GM06990 (cell line): ENCODE measurements at regions not wholly inside any gene's neighbourhood (a gene's known extent, or its start where the extent isn't known, plus 50 kb on each side); places are given as distances from the start of the nearest gene placed in this dataset.
A peak's percentile ranks its signal among the peaks of the same experiment; 100 is the strongest.
"Not testable (repeated sequence)": the region's sequence is repeated elsewhere in the genome, so short reads cannot be mapped to it uniquely, and the experiment has no call there.

Experiments
- DNase-seq: peaks from one replicate; pipeline ENCODE4 v3.0.0-alpha.2; 2011; ENCODE audit not compliant: insufficient read length; ENCODE audit errors: extremely low read depth
- H3K27me3 ChIP-seq: replicated peaks from 2 replicates; pipeline ENCODE4 v1.6.0; 2011; ENCODE audit warnings: low read length; ENCODE audit not compliant: control insufficient read depth, insufficient read depth
- H3K36me3 ChIP-seq: 2 replicates; pipeline ENCODE4 v1.5.1; 2011; ENCODE audit warnings: low read length; ENCODE audit not compliant: control insufficient read depth, insufficient read depth
- H3K4me3 ChIP-seq: replicated peaks from 2 replicates; pipeline ENCODE4 v1.5.1; 2011; ENCODE audit warnings: low read depth, mild to moderate bottlenecking, control low read depth, low read length
- CTCF ChIP-seq: IDR thresholded peaks from 2 replicates; pipeline ENCODE4 v1.5.1; 2011; ENCODE audit warnings: low read length, control low read depth, mild to moderate bottlenecking, inconsistent platforms; ENCODE audit not compliant: insufficient read depth, poor library complexity, severe bottlenecking

GRCh38 chr13:21256891-21257290, 80.4 kb downstream of the MRPL57 start:
- H3K4me3 ChIP-seq = no peak overlapping the region
- TF ChIP-seq CTCF = no peak
- H3K36me3 ChIP-seq = no peaks in the 10 kb centered on the region
- DNase-seq = no peak
- no peaks in the 10 kb centered on the region for H3K27me3 ChIP-seq

- Histone ChIP-seq H3K36me3 (no peaks in the 10 kb centered on the region), H3K27me3 (no peaks in the 10 kb centered on the region), H3K4me3 (no peak overlapping the region)
- TF ChIP-seq CTCF = no peak
- DNase-seq = no peak
Measured at GRCh38 chr13:21259571-21260455, 83.4 kb downstream of the MRPL57 start.

GRCh38 chr13:21260561-21261290, 84.3 kb downstream of the MRPL57 start:
- not testable (repeated sequence) for H3K27me3 ChIP-seq, DNase-seq, H3K4me3 ChIP-seq, H3K36me3 ChIP-seq

- not testable (repeated sequence) for DNase-seq, H3K36me3 ChIP-seq, H3K4me3 ChIP-seq, H3K27me3 ChIP-seq
Measured at GRCh38 chr13:21261487-21262216, 85.2 kb downstream of the MRPL57 start.

- not testable (repeated sequence) for DNase-seq, H3K4me3 ChIP-seq
Measured at GRCh38 chr13:21263909-21264308, 87.5 kb downstream of the MRPL57 start.

GRCh38 chr13:21268485-21268884, 92.0 kb downstream of the MRPL57 start:
- not testable (repeated sequence) for H3K4me3 ChIP-seq, DNase-seq, H3K27me3 ChIP-seq, H3K36me3 ChIP-seq
- TF ChIP-seq CTCF = peak; percentile 5

More at GRCh38 chr13:21263909-21264308, 87.5 kb downstream of the MRPL57 start:
- not testable (repeated sequence) for H3K36me3 ChIP-seq, H3K27me3 ChIP-seq

- not testable (repeated sequence) for DNase-seq, H3K27me3 ChIP-seq, H3K4me3 ChIP-seq, H3K36me3 ChIP-seq
Measured at GRCh38 chr13:21272439-21272838, 96.0 kb downstream of the MRPL57 start.

- not testable (repeated sequence) for DNase-seq, H3K4me3 ChIP-seq
Measured at GRCh38 chr13:21274457-21274856, 98.0 kb downstream of the MRPL57 start.

More at GRCh38 chr13:21274457-21274856, 98.0 kb downstream of the MRPL57 start:
- not testable (repeated sequence) for H3K27me3 ChIP-seq, H3K36me3 ChIP-seq
